GM11168 (cell line): ENCODE measurements at regions not wholly inside any gene's neighbourhood (a gene's known extent, or its start where the extent isn't known, plus 50 kb on each side); places are given as distances from the start of the nearest gene placed in this dataset.

Experiments
- in situ Hi-C: fragments of 300-500 bp; cut with MboI; formaldehyde crosslinking; loops from one replicate; pipeline ENCODE4 v1.12.0; 2022; ENCODE audit warnings: low sequenced_read_pairs; ENCODE audit not compliant: unreplicated experiment

- in situ Hi-C loops = no loop called here
Observed at GRCh38 chr18:29161429-29161828, 984.5 kb upstream of the CDH2 start.

- in situ Hi-C loops = no loop called here
Observed at GRCh38 chr18:29160170-29160569, 983.2 kb upstream of the CDH2 start.

GRCh38 chr18:29157905-29158304 is 981.0 kb upstream of the CDH2 start:
- in situ Hi-C loops = no loop called here

- in situ Hi-C loops = no loop called here
Observed at GRCh38 chr18:29157057-29157780, 980.3 kb upstream of the CDH2 start.

- in situ Hi-C loops = no loop called here
Observed at GRCh38 chr18:29156531-29156930, 979.6 kb upstream of the CDH2 start.

GRCh38 chr18:29154758-29155725 is 978.1 kb upstream of the CDH2 start:
- in situ Hi-C loops = no loop called here

- in situ Hi-C loops = no loop called here
Observed at GRCh38 chr18:29154196-29154757, 977.3 kb upstream of the CDH2 start.

- in situ Hi-C loops = no loop called here
Observed at GRCh38 chr18:29153091-29153490, 976.2 kb upstream of the CDH2 start.

GRCh38 chr18:29147944-29148343 is 971.0 kb upstream of the CDH2 start:
- in situ Hi-C loops = no loop called here

GRCh38 chr18:29146068-29146467 is 969.1 kb upstream of the CDH2 start:
- in situ Hi-C loops = no loop called here

GRCh38 chr18:29140590-29140989 is 963.7 kb upstream of the CDH2 start:
- in situ Hi-C loops = no loop called here

GRCh38 chr18:29137773-29138495 is 961.0 kb upstream of the CDH2 start:
- in situ Hi-C loops = no loop called here

GRCh38 chr18:29123706-29124530 is 947.0 kb upstream of the CDH2 start:
- in situ Hi-C loops = no loop called here

GRCh38 chr18:29104671-29105070 is 927.7 kb upstream of the CDH2 start:
- in situ Hi-C loops = no loop called here

- in situ Hi-C loops = no loop called here
Observed at GRCh38 chr18:29104227-29104626, 927.3 kb upstream of the CDH2 start.

GRCh38 chr18:29096079-29096770 is 919.3 kb upstream of the CDH2 start:
- in situ Hi-C loops = no loop called here

- in situ Hi-C loops = no loop called here
Observed at GRCh38 chr18:29087616-29088246, 910.8 kb upstream of the CDH2 start.

GRCh38 chr18:29084120-29084519 is 907.2 kb upstream of the CDH2 start:
- in situ Hi-C loops = no loop called here

- in situ Hi-C loops = no loop called here
Observed at GRCh38 chr18:29083545-29083944, 906.6 kb upstream of the CDH2 start.
